Panc1 (cell line): ENCODE measurements at regions not wholly inside any gene's neighbourhood (a gene's known extent, or its start where the extent isn't known, plus 50 kb on each side); places are given as distances from the start of the nearest gene placed in this dataset.

Experiments
- CTCF ChIP-seq: fragments of 450-650 bp; IDR thresholded peaks from 2 replicates; pipeline ENCODE4 v1.5.1; 2017; ENCODE audit warnings: mild to moderate bottlenecking
- POLR2AphosphoS5 ChIP-seq: IDR thresholded peaks from 2 replicates; pipeline ENCODE4 v1.6.1; 2012; ENCODE audit warnings: mild to moderate bottlenecking, low read depth, low read length, moderate library complexity
- SIN3A ChIP-seq: IDR thresholded peaks from 2 replicates; pipeline ENCODE4 v1.6.1; 2012; ENCODE audit warnings: low read depth, mild to moderate bottlenecking, low read length, moderate library complexity, borderline replicate concordance; ENCODE audit not compliant: insufficient read depth
- TCF7L2 ChIP-seq: IDR thresholded peaks from 2 replicates; pipeline ENCODE4 v1.6.1; 2011; ENCODE audit warnings: mild to moderate bottlenecking, low read depth, low read length, inconsistent platforms
- TF ChIP-seq, protein P1 (sequence below), 2 experiments: IDR thresholded peaks; 2 replicates each; pipeline ENCODE4 v1.6.1; 2011 to 2012; ENCODE audit warnings: low read depth in 2 of 2, control low read depth in 1 of 2, low read length in 1 of 2, mild to moderate bottlenecking in 1 of 2, moderate library complexity in 1 of 2; ENCODE audit not compliant: insufficient read depth in 1 of 2

- TF ChIP-seq POLR2AphosphoS5 (no peak), CTCF (no peak), SIN3A (no peak), TCF7L2 (no peak)
- TF ChIP-seq, protein P1, sequence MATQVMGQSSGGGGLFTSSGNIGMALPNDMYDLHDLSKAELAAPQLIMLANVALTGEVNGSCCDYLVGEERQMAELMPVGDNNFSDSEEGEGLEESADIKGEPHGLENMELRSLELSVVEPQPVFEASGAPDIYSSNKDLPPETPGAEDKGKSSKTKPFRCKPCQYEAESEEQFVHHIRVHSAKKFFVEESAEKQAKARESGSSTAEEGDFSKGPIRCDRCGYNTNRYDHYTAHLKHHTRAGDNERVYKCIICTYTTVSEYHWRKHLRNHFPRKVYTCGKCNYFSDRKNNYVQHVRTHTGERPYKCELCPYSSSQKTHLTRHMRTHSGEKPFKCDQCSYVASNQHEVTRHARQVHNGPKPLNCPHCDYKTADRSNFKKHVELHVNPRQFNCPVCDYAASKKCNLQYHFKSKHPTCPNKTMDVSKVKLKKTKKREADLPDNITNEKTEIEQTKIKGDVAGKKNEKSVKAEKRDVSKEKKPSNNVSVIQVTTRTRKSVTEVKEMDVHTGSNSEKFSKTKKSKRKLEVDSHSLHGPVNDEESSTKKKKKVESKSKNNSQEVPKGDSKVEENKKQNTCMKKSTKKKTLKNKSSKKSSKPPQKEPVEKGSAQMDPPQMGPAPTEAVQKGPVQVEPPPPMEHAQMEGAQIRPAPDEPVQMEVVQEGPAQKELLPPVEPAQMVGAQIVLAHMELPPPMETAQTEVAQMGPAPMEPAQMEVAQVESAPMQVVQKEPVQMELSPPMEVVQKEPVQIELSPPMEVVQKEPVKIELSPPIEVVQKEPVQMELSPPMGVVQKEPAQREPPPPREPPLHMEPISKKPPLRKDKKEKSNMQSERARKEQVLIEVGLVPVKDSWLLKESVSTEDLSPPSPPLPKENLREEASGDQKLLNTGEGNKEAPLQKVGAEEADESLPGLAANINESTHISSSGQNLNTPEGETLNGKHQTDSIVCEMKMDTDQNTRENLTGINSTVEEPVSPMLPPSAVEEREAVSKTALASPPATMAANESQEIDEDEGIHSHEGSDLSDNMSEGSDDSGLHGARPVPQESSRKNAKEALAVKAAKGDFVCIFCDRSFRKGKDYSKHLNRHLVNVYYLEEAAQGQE (IDR thresholded peaks at IDR 0.05; ENCODE audit: insufficient read depth in 1 of 2, low read depth in 2 of 2, low read length in 1 of 2), result no peak
Observed at GRCh38 chr10:52474265-52474664, 160.2 kb downstream of the DKK1 start.
